Neural cell (in vitro differentiated cells): ENCODE measurements at regions not wholly inside any gene's neighbourhood (a gene's known extent, or its start where the extent isn't known, plus 50 kb on each side); places are given as distances from the start of the nearest gene placed in this dataset.
"Not testable (repeated sequence)": the region's sequence is repeated elsewhere in the genome, so short reads cannot be mapped to it uniquely, and the experiment has no call there.

Source experiments
- H2AFZ ChIP-seq: fragments of 200-600, 300-800 bp; sonication (generic), shearing (Covaris generic); 2 replicates; pipeline ENCODE4 v1.6.0; 2014; ENCODE audit warnings: low read depth, mild to moderate bottlenecking, antibody characterized with exemption, low read length, moderate library complexity
- H3F3A ChIP-seq: fragments of 200-600 bp; shearing (Covaris generic); 2 replicates; pipeline ENCODE4 v1.6.1; 2016; ENCODE audit warnings: mild to moderate bottlenecking, moderate library complexity, mixed read lengths, antibody characterized with exemption, low read length; ENCODE audit not compliant: insufficient read depth, poor library complexity, severe bottlenecking
- H3K27ac ChIP-seq: fragments of 200-600, 300-800 bp; sonication (generic), shearing (Covaris generic); 2 replicates; pipeline ENCODE4 v1.5.1; 2014; ENCODE audit warnings: mild to moderate bottlenecking, low read length, moderate library complexity
- H3K27me3 ChIP-seq: fragments of 300-800, 200-600 bp; sonication (generic), shearing (Covaris generic); 2 replicates; pipeline ENCODE4 v1.6.0; 2014; ENCODE audit warnings: mild to moderate bottlenecking, low read depth, low read length, moderate library complexity; ENCODE audit not compliant: insufficient read depth
- H3K36me3 ChIP-seq: fragments of 300-800, 200-600 bp; sonication (generic), shearing (Covaris generic); 2 replicates; pipeline ENCODE4 v1.5.1; 2014; ENCODE audit warnings: mild to moderate bottlenecking, antibody characterized with exemption, low read length, moderate library complexity; ENCODE audit not compliant: insufficient read depth
- H3K4me2 ChIP-seq: fragments of 300-800, 200-600 bp; sonication (generic), shearing (Covaris generic); 2 replicates; pipeline ENCODE4 v1.6.0; 2014; ENCODE audit warnings: mild to moderate bottlenecking, low read length
- H3K4me3 ChIP-seq: fragments of 300-800, 200-600 bp; sonication (generic), shearing (Covaris generic); 2 replicates; pipeline ENCODE4 v1.5.1; 2014; ENCODE audit warnings: mild to moderate bottlenecking, low read length, moderate library complexity
- H3K79me2 ChIP-seq: fragments of 200-600 bp; shearing (Covaris generic); replicated peaks from 2 replicates; pipeline ENCODE4 v1.6.0; 2014; ENCODE audit warnings: mild to moderate bottlenecking, low read length, moderate library complexity; ENCODE audit not compliant: insufficient read depth
- H3K9ac ChIP-seq: fragments of 300-800, 200-600 bp; sonication (generic), shearing (Covaris generic); 2 replicates; pipeline ENCODE4 v1.6.1; 2016; ENCODE audit warnings: mild to moderate bottlenecking, low read length, mixed read lengths
- H3K9me2 ChIP-seq: fragments of 200-600 bp; shearing (Covaris generic); 2 replicates; pipeline ENCODE4 v1.6.1; 2016; ENCODE audit warnings: mild to moderate bottlenecking, low read length, mixed read lengths; ENCODE audit not compliant: insufficient read depth
- H3K9me3 ChIP-seq: fragments of 200-600, 300-800 bp; sonication (generic), shearing (Covaris generic); 2 replicates; pipeline ENCODE4 v1.6.1; 2016; ENCODE audit warnings: mild to moderate bottlenecking, mixed run types, low read length, moderate library complexity, mixed read lengths
- H4K20me1 ChIP-seq: fragments of 200-600 bp; shearing (Covaris generic); 2 replicates; pipeline ENCODE4 v1.6.1; 2016; ENCODE audit warnings: mild to moderate bottlenecking, mixed run types; ENCODE audit not compliant: insufficient read depth
- EP300 ChIP-seq: fragments of 450-650 bp; conservative IDR thresholded peaks from 2 replicates; pipeline ENCODE4 v1.6.1; 2014; ENCODE audit warnings: antibody characterized with exemption, mild to moderate bottlenecking, moderate library complexity; ENCODE audit not compliant: poor library complexity, severe bottlenecking
- EZH2 ChIP-seq: fragments of 200-600, 300-800 bp; shearing (Covaris generic), sonication (generic); IDR thresholded peaks from 2 replicates; pipeline ENCODE4 v1.6.1; 2014; ENCODE audit warnings: antibody characterized with exemption, low read length, borderline replicate concordance, mild to moderate bottlenecking; ENCODE audit not compliant: insufficient read depth, poor library complexity, severe bottlenecking
- POLR2AphosphoS5 ChIP-seq: IDR thresholded peaks from 2 replicates; pipeline ENCODE4 v1.6.1; 2012
- RAD21 ChIP-seq: fragments of 450-650 bp; conservative IDR thresholded peaks from 2 replicates; pipeline ENCODE4 v1.6.1; 2014; ENCODE audit warnings: antibody characterized with exemption, mild to moderate bottlenecking, moderate library complexity
- SMC3 ChIP-seq: fragments of 450-650 bp; conservative IDR thresholded peaks from 2 replicates; pipeline ENCODE4 v1.6.1; 2014; ENCODE audit warnings: antibody characterized with exemption, mild to moderate bottlenecking, moderate library complexity; ENCODE audit not compliant: poor library complexity
- TAF1 ChIP-seq: IDR thresholded peaks from 2 replicates; pipeline ENCODE4 v1.6.1; 2012; ENCODE audit warnings: low read depth
- TF ChIP-seq, protein P1 (sequence below): IDR thresholded peaks from 2 replicates; pipeline ENCODE4 v1.6.1; 2012; ENCODE audit warnings: borderline replicate concordance
- TF ChIP-seq, protein P2 (sequence below): fragments of 450-650 bp; IDR thresholded peaks from 2 replicates; pipeline ENCODE4 v1.5.1; 2014; ENCODE audit warnings: antibody characterized with exemption, mild to moderate bottlenecking, moderate library complexity; ENCODE audit not compliant: poor library complexity, severe bottlenecking

DNA sequence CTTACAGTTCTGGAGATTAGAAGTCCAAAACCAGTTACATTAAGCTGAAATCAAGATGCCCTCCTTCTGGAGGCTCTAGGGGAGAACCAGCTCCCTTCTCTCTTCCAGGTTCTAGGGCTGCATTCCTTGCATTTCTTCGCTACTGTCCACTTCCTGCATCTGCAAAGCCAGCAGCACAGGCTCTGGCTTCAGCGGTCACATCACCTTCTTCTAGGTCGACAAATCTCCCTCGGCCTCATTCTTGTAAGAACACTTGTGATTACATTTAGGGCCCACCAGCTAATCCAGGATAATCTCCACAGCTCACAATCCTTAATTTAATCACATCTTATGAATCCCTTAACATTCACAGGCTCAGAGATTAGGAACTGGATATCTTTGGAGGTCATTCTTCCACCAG lies 73.8 kb downstream of the MINAR1 start:
- H3K9me2 ChIP-seq = no peaks in the 10 kb centered on the region
- H2AFZ ChIP-seq = no peak overlapping the region
- no peak overlapping the region for H3K4me3 ChIP-seq
- H4K20me1 ChIP-seq = no peaks in the 10 kb centered on the region
- no peaks in the 10 kb centered on the region for H3K79me2 ChIP-seq
- H3K9me3 ChIP-seq = no peaks in the 10 kb centered on the region
- H3K27ac ChIP-seq = no peak overlapping the region
- no peaks in the 10 kb centered on the region for H3F3A ChIP-seq
- H3K36me3 ChIP-seq = no peaks in the 10 kb centered on the region
- TF ChIP-seq EP300 = no peak
- no peak for TF ChIP-seq RAD21
- no peaks in the 10 kb centered on the region for H3K27me3 ChIP-seq
- no peak overlapping the region for H3K9ac ChIP-seq
- no peak overlapping the region for H3K4me2 ChIP-seq

DNA sequence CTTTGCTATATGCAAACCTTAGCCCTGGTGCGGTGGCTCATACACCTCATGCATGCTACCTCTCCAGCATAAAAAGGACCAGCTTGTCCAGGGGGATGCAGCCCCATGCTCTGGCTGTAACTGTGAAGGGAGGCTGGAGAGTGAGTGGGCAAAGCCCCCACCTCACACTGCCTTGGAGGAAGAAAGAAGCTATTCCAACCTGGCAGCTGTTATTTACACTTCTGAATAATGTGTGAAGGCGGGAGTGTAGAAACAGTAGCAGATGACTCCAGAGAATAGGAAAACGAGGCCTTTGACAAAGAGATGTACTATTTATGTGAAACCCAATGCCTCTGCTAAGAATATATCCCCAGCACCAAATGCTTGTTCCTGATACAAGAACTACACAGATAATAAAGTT lies 80.7 kb downstream of the MINAR1 start:
- H3K9ac ChIP-seq, H3K4me2 ChIP-seq, H3K4me3 ChIP-seq, H3F3A ChIP-seq, H4K20me1 ChIP-seq, H2AFZ ChIP-seq, H3K27ac ChIP-seq, H3K9me2 ChIP-seq, H3K27me3 ChIP-seq, H3K36me3 ChIP-seq, H3K79me2 ChIP-seq, H3K9me3 ChIP-seq: not testable (repeated sequence)
- TF ChIP-seq, protein P1, sequence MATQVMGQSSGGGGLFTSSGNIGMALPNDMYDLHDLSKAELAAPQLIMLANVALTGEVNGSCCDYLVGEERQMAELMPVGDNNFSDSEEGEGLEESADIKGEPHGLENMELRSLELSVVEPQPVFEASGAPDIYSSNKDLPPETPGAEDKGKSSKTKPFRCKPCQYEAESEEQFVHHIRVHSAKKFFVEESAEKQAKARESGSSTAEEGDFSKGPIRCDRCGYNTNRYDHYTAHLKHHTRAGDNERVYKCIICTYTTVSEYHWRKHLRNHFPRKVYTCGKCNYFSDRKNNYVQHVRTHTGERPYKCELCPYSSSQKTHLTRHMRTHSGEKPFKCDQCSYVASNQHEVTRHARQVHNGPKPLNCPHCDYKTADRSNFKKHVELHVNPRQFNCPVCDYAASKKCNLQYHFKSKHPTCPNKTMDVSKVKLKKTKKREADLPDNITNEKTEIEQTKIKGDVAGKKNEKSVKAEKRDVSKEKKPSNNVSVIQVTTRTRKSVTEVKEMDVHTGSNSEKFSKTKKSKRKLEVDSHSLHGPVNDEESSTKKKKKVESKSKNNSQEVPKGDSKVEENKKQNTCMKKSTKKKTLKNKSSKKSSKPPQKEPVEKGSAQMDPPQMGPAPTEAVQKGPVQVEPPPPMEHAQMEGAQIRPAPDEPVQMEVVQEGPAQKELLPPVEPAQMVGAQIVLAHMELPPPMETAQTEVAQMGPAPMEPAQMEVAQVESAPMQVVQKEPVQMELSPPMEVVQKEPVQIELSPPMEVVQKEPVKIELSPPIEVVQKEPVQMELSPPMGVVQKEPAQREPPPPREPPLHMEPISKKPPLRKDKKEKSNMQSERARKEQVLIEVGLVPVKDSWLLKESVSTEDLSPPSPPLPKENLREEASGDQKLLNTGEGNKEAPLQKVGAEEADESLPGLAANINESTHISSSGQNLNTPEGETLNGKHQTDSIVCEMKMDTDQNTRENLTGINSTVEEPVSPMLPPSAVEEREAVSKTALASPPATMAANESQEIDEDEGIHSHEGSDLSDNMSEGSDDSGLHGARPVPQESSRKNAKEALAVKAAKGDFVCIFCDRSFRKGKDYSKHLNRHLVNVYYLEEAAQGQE = peak; percentile 24

DNA sequence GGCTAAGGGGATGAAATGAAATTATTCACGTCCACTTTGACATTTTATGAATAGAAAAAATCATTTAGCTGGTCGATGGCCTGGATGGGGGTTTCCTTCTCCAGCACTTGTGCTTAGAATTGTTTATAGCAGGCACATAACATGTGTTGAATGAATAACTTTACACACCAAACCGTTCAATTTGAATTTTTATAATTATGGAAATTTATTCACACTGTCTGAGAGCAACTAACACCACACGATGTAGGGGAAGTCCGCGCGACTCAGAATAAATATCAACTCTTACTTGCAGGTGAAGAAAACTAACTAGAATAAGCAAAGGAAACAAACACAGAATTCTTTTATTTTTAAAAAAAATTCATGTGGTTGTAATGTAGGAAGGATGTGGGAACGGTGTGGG lies 81.3 kb downstream of the MINAR1 start:
- Histone ChIP-seq H3K36me3 (no peaks in the 10 kb centered on the region), H3K9me2 (no peaks in the 10 kb centered on the region), H3K79me2 (no peaks in the 10 kb centered on the region), H3K9me3 (no peaks in the 10 kb centered on the region), H3K27me3 (no peaks in the 10 kb centered on the region), H3K27ac (no peak overlapping the region), H4K20me1 (no peaks in the 10 kb centered on the region), H3K4me3 (no peak overlapping the region), H3K4me2 (no peak overlapping the region), H3K9ac (no peak overlapping the region), H2AFZ (no peak overlapping the region), H3F3A (no peaks in the 10 kb centered on the region)
- TF ChIP-seq EZH2 = no peak
- no peak for TF ChIP-seq SMC3
- TF ChIP-seq, protein P2, sequence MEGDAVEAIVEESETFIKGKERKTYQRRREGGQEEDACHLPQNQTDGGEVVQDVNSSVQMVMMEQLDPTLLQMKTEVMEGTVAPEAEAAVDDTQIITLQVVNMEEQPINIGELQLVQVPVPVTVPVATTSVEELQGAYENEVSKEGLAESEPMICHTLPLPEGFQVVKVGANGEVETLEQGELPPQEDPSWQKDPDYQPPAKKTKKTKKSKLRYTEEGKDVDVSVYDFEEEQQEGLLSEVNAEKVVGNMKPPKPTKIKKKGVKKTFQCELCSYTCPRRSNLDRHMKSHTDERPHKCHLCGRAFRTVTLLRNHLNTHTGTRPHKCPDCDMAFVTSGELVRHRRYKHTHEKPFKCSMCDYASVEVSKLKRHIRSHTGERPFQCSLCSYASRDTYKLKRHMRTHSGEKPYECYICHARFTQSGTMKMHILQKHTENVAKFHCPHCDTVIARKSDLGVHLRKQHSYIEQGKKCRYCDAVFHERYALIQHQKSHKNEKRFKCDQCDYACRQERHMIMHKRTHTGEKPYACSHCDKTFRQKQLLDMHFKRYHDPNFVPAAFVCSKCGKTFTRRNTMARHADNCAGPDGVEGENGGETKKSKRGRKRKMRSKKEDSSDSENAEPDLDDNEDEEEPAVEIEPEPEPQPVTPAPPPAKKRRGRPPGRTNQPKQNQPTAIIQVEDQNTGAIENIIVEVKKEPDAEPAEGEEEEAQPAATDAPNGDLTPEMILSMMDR = no peak
- no peak for TF ChIP-seq POLR2AphosphoS5
- TF ChIP-seq, protein P1 = no peak
- TF ChIP-seq EP300 = no peak
- no peak for TF ChIP-seq TAF1
- no peak for TF ChIP-seq RAD21
